ENCODE measurements at regions not wholly inside any gene's neighbourhood (a gene's known extent, or its start where the extent isn't known, plus 50 kb on each side); places are given as distances from the start of the nearest gene placed in this dataset.

- TF ChIP-seq, protein P1, sequence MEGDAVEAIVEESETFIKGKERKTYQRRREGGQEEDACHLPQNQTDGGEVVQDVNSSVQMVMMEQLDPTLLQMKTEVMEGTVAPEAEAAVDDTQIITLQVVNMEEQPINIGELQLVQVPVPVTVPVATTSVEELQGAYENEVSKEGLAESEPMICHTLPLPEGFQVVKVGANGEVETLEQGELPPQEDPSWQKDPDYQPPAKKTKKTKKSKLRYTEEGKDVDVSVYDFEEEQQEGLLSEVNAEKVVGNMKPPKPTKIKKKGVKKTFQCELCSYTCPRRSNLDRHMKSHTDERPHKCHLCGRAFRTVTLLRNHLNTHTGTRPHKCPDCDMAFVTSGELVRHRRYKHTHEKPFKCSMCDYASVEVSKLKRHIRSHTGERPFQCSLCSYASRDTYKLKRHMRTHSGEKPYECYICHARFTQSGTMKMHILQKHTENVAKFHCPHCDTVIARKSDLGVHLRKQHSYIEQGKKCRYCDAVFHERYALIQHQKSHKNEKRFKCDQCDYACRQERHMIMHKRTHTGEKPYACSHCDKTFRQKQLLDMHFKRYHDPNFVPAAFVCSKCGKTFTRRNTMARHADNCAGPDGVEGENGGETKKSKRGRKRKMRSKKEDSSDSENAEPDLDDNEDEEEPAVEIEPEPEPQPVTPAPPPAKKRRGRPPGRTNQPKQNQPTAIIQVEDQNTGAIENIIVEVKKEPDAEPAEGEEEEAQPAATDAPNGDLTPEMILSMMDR (conservative IDR thresholded peaks at IDR 0.05; ENCODE audit: low read depth, low read length), result no peak
- TF ChIP-seq POLR2A (IDR thresholded peaks at IDR 0.05; ENCODE audit: low read depth, low read length), result no peak
- TF ChIP-seq RAD21 (IDR thresholded peaks at IDR 0.05; ENCODE audit: low read length), result no peak
- no peak for TF ChIP-seq MAFK (IDR thresholded peaks at IDR 0.05; ENCODE audit: low read depth, low read length)
- no peak for TF ChIP-seq MXI1 (IDR thresholded peaks at IDR 0.05; ENCODE audit: borderline replicate concordance, low read depth, low read length)
- TF ChIP-seq MAZ (IDR thresholded peaks at IDR 0.05; ENCODE audit: borderline replicate concordance, low read depth, low read length), result no peak
- no peak for TF ChIP-seq CEBPB (IDR thresholded peaks at IDR 0.05; ENCODE audit: low read depth, low read length)
- no peak for TF ChIP-seq SMC3 (IDR thresholded peaks at IDR 0.05; ENCODE audit: low read depth, low read length)
- no peak for TF ChIP-seq BHLHE40 (IDR thresholded peaks at IDR 0.05; ENCODE audit: low read depth, low read length)
- TF ChIP-seq CHD1 (IDR thresholded peaks at IDR 0.05; ENCODE audit: low read depth, low read length), result no peak
- TF ChIP-seq, protein P2, sequence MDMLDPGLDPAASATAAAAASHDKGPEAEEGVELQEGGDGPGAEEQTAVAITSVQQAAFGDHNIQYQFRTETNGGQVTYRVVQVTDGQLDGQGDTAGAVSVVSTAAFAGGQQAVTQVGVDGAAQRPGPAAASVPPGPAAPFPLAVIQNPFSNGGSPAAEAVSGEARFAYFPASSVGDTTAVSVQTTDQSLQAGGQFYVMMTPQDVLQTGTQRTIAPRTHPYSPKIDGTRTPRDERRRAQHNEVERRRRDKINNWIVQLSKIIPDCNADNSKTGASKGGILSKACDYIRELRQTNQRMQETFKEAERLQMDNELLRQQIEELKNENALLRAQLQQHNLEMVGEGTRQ (IDR thresholded peaks at IDR 0.05; ENCODE audit: low read depth, low read length), result no peak
- TF ChIP-seq RCOR1 (IDR thresholded peaks at IDR 0.05; ENCODE audit: insufficient replicate concordance, low read length), result no peak
These were observed 76.7 kb upstream of the HS3ST1 start for GRCh38 chr4:11505221-11505971.
